H9 (cell line): ENCODE measurements at regions not wholly inside any gene's neighbourhood (a gene's known extent, or its start where the extent isn't known, plus 50 kb on each side); places are given as distances from the start of the nearest gene placed in this dataset.
A peak's percentile ranks its signal among the peaks of the same experiment; 100 is the strongest.

Source experiments
- DNase-seq: peaks from one replicate; pipeline ENCODE4 v3.0.0-alpha.2; 2017
- H2AFZ ChIP-seq: one replicate; pipeline ENCODE4 v1.6.1; 2013; ENCODE audit warnings: mild to moderate bottlenecking, low read length, control low read depth, moderate library complexity
- H2AK5ac ChIP-seq: 2 replicates; pipeline ENCODE4 v1.6.1; 2013; ENCODE audit warnings: low read length, control low read depth, mixed read lengths; ENCODE audit not compliant: insufficient read length
- H2BK120ac ChIP-seq: one replicate; pipeline ENCODE4 v1.6.1; 2013; ENCODE audit warnings: low read depth, mild to moderate bottlenecking, low read length, control low read depth, inconsistent platforms; ENCODE audit not compliant: poor library complexity, severe bottlenecking
- H2BK12ac ChIP-seq: 2 replicates; pipeline ENCODE4 v1.6.1; 2013; ENCODE audit warnings: low read length, control low read depth, mixed read lengths, low read depth; ENCODE audit not compliant: insufficient read length
- H2BK15ac ChIP-seq: 2 replicates; pipeline ENCODE4 v1.6.1; 2013; ENCODE audit warnings: low read depth, low read length, control low read depth
- H2BK20ac ChIP-seq: one replicate; pipeline ENCODE4 v1.6.1; 2013; ENCODE audit warnings: low read depth, mild to moderate bottlenecking, low read length, control low read depth, inconsistent platforms; ENCODE audit not compliant: poor library complexity, severe bottlenecking
- H2BK5ac ChIP-seq: 2 replicates; pipeline ENCODE4 v1.6.1; 2013; ENCODE audit warnings: low read length, control low read depth, mixed read lengths; ENCODE audit not compliant: insufficient read length
- H3K14ac ChIP-seq: 2 replicates; pipeline ENCODE4 v1.6.1; 2013; ENCODE audit warnings: low read length, control low read depth; ENCODE audit not compliant: insufficient read depth
- H3K18ac ChIP-seq: 2 replicates; pipeline ENCODE4 v1.6.1; 2013; ENCODE audit warnings: low read depth, mild to moderate bottlenecking, mixed read lengths, low read length, control low read depth; ENCODE audit not compliant: insufficient read length
- H3K23ac ChIP-seq: 2 replicates; pipeline ENCODE4 v1.6.1; 2013; ENCODE audit warnings: low read length, control low read depth, mixed read lengths, low read depth; ENCODE audit not compliant: insufficient read length
- H3K23me2 ChIP-seq: 2 replicates; pipeline ENCODE4 v1.6.1; 2013; ENCODE audit warnings: low read depth, mild to moderate bottlenecking, mixed read lengths, low read length, control low read depth; ENCODE audit not compliant: insufficient read length, poor library complexity, severe bottlenecking
- H3K27ac ChIP-seq: 2 replicates; pipeline ENCODE4 v1.5.1; 2013; ENCODE audit warnings: low read length, control low read depth, mixed read lengths, low read depth; ENCODE audit not compliant: insufficient read length
- H3K27me3 ChIP-seq: 2 replicates; pipeline ENCODE4 v1.6.1; 2013; ENCODE audit warnings: low read length, control low read depth, inconsistent platforms; ENCODE audit not compliant: insufficient read depth
- H3K4ac ChIP-seq: 2 replicates; pipeline ENCODE4 v1.6.1; 2013; ENCODE audit warnings: low read depth, mild to moderate bottlenecking, control low read depth, inconsistent platforms, low read length, moderate library complexity
- H3K4me1 ChIP-seq: 2 replicates; pipeline ENCODE4 v1.6.1; 2013; ENCODE audit warnings: low read length, control low read depth, inconsistent platforms; ENCODE audit not compliant: insufficient read depth
- H3K4me2 ChIP-seq: 2 replicates; pipeline ENCODE4 v1.6.1; 2013; ENCODE audit warnings: low read length, control low read depth, mixed read lengths; ENCODE audit not compliant: insufficient read length, insufficient read depth
- H3K56ac ChIP-seq: 2 replicates; pipeline ENCODE4 v1.6.1; 2013; ENCODE audit warnings: low read depth, mild to moderate bottlenecking, mixed read lengths, low read length, control low read depth; ENCODE audit not compliant: insufficient read length
- H3K79me1 ChIP-seq: 2 replicates; pipeline ENCODE4 v1.6.1; 2013; ENCODE audit warnings: low read depth, mild to moderate bottlenecking, moderate library complexity, low read length, control low read depth, inconsistent platforms; ENCODE audit not compliant: insufficient read depth, poor library complexity, severe bottlenecking
- H3K79me2 ChIP-seq: 2 replicates; pipeline ENCODE4 v1.6.1; 2013; ENCODE audit warnings: low read length, control low read depth, inconsistent platforms; ENCODE audit not compliant: insufficient read depth
- H3K9ac ChIP-seq: 2 replicates; pipeline ENCODE4 v1.6.1; 2013; ENCODE audit warnings: low read length, control low read depth, mixed read lengths; ENCODE audit not compliant: insufficient read length; ENCODE audit errors: extremely low read depth
- H3K9me3 ChIP-seq: one replicate; pipeline ENCODE4 v1.6.1; 2013; ENCODE audit warnings: low read depth, low read length, inconsistent platforms; ENCODE audit not compliant: control insufficient read depth
- H3T11ph ChIP-seq: one replicate; pipeline ENCODE4 v1.6.1; 2013; ENCODE audit warnings: mild to moderate bottlenecking, low read length, control low read depth, inconsistent platforms
- H4K20me1 ChIP-seq: one replicate; pipeline ENCODE4 v1.6.1; 2013; ENCODE audit not compliant: control insufficient read depth, insufficient read length, insufficient read depth
- H4K5ac ChIP-seq: 2 replicates; pipeline ENCODE4 v1.6.1; 2013; ENCODE audit warnings: low read depth, mild to moderate bottlenecking, mixed read lengths, low read length, control low read depth; ENCODE audit not compliant: insufficient read length
- H4K8ac ChIP-seq: replicated peaks from 2 replicates; pipeline ENCODE4 v1.6.1; 2013; ENCODE audit warnings: low read length, control low read depth, mixed read lengths, low read depth; ENCODE audit not compliant: insufficient read length
- H4K91ac ChIP-seq: 2 replicates; pipeline ENCODE4 v1.6.1; 2013; ENCODE audit warnings: low read depth, mild to moderate bottlenecking, moderate library complexity, mixed read lengths, low read length, control low read depth; ENCODE audit not compliant: insufficient read length
- H3K27ac Mint-ChIP-seq, 3 experiments: 2 replicates in 2 of 3; 3 replicates in 1 of 3; pipeline ENCODE4 v1.8.0; 2020 to 2021; ENCODE audit warnings: mixed read lengths in 3 of 3, mild to moderate bottlenecking in 1 of 3, moderate library complexity in 1 of 3
- H3K27me3 Mint-ChIP-seq: 2 replicates; pipeline ENCODE4 v1.8.0; 2021; ENCODE audit warnings: low read depth, mild to moderate bottlenecking, moderate library complexity, mixed read lengths
- H3K36me3 Mint-ChIP-seq, 3 experiments: 2 replicates in 2 of 3; 3 replicates in 1 of 3; pipeline ENCODE4 v1.8.0; 2020 to 2021; ENCODE audit warnings: low read depth in 3 of 3, mixed read lengths in 3 of 3; ENCODE audit not compliant: insufficient read depth in 1 of 3
- H3K4me1 Mint-ChIP-seq, 2 experiments: 2 replicates each; pipeline ENCODE4 v1.8.0; 2020; ENCODE audit warnings: mixed read lengths in 2 of 2
- H3K4me3 Mint-ChIP-seq, 2 experiments: 2 replicates in 1 of 2; 3 replicates in 1 of 2; pipeline ENCODE4 v1.8.0; 2020 to 2021; ENCODE audit warnings: mild to moderate bottlenecking in 2 of 2, mixed read lengths in 2 of 2, moderate library complexity in 1 of 2
- H3K9me3 Mint-ChIP-seq, 2 experiments: 2 replicates in 1 of 2; 3 replicates in 1 of 2; pipeline ENCODE4 v1.8.0; 2020; ENCODE audit warnings: mild to moderate bottlenecking in 2 of 2, mixed read lengths in 2 of 2, moderate library complexity in 1 of 2
- CTCF ChIP-seq: fragments of 200-600 bp; sonication (generic); conservative IDR thresholded peaks from 3 replicates; pipeline ENCODE4 v1.8.0; 2021; ENCODE audit warnings: antibody characterized with exemption, mild to moderate bottlenecking
- WGBS: extraction: QIAGEN DNeasy Blood & Tissue Kit; methylation state at CpG from one replicate; pipeline ENCODE4 v1.1.7; 2013; ENCODE audit warnings: missing lambda C conversion rate, low lambda C conversion rate, mixed read lengths; ENCODE audit not compliant: insufficient read length; ENCODE audit errors: extremely low coverage; 5-methylcytosine and 5-hydroxymethylcytosine counted together

- Histone ChIP-seq H2BK5ac (no peak overlapping the region), H2BK15ac (no peak overlapping the region), H3K79me2 (no peaks in the 10 kb centered on the region), H3K18ac (no peak overlapping the region), H3K23me2 (no peaks in the 10 kb centered on the region), H4K8ac (peak overlapping the region; percentile 44), H3K27ac (no peak overlapping the region), H3K9me3 (no peaks in the 10 kb centered on the region), H3K4ac (no peak overlapping the region), H2BK20ac (no peak overlapping the region), H2AFZ (no peak overlapping the region), H3K14ac (no peak overlapping the region), H3K9ac (no peak overlapping the region), H3K56ac (no peak overlapping the region), H2AK5ac (no peak overlapping the region), H3K23ac (no peak overlapping the region), H4K5ac (peak overlapping the region; percentile 46), H2BK120ac (no peak overlapping the region), H4K20me1 (no peaks in the 10 kb centered on the region), H2BK12ac (no peak overlapping the region), H3K4me2 (no peak overlapping the region), H4K91ac (no peak overlapping the region), H3K79me1 (no peaks in the 10 kb centered on the region), H3K27me3 (no peaks in the 10 kb centered on the region), H3T11ph (no peak overlapping the region), H3K4me1 (no peaks in the 10 kb centered on the region)
- TF ChIP-seq CTCF: no peak
- H3K4me3 Mint-ChIP-seq: no peak overlapping the region
- H3K27me3 Mint-ChIP-seq: no peaks in the 10 kb centered on the region
- no peaks in the 10 kb centered on the region for H3K9me3 Mint-ChIP-seq
- no CpG with 5 or more reads among the region's 6 CpGs for WGBS
- H3K36me3 Mint-ChIP-seq: no peaks in the 10 kb centered on the region
- H3K27ac Mint-ChIP-seq: peak overlapping the region; percentile 10 to 59 (median 17); a peak in 3 of 7 replicates
- H3K4me1 Mint-ChIP-seq: peaks cover 16 to 17% of the 10 kb centered on the region in 2 experiments
- DNase-seq: no peak
Measured at GRCh38 chr7:91554883-91555282, 290.6 kb downstream of the FZD1 start.
